Astrocyte of the spinal cord (primary cell): ENCODE measurements at regions not wholly inside any gene's neighbourhood (a gene's known extent, or its start where the extent isn't known, plus 50 kb on each side); places are given as distances from the start of the nearest gene placed in this dataset.
"Not testable (repeated sequence)": the region's sequence is repeated elsewhere in the genome, so short reads cannot be mapped to it uniquely, and the experiment has no call there.

Experiments
- DNase-seq: peaks from one replicate; pipeline ENCODE4 v3.0.0; 2011; ENCODE audit warnings: low read depth, low spot score
- H3K4me3 ChIP-seq: 2 replicates; pipeline ENCODE4 v1.5.1; 2011; ENCODE audit warnings: low read depth, mild to moderate bottlenecking, low read length, moderate library complexity
- in situ Hi-C: cut with HindIII; loops from 2 replicates; pipeline ENCODE4 v1.10.0; 2017; ENCODE audit warnings: low sequenced_read_pairs
- TF ChIP-seq, protein P1 (sequence below): IDR thresholded peaks from 2 replicates; pipeline ENCODE4 v1.5.1; 2012; ENCODE audit warnings: low read depth, mild to moderate bottlenecking, low read length, inconsistent platforms

DNA sequence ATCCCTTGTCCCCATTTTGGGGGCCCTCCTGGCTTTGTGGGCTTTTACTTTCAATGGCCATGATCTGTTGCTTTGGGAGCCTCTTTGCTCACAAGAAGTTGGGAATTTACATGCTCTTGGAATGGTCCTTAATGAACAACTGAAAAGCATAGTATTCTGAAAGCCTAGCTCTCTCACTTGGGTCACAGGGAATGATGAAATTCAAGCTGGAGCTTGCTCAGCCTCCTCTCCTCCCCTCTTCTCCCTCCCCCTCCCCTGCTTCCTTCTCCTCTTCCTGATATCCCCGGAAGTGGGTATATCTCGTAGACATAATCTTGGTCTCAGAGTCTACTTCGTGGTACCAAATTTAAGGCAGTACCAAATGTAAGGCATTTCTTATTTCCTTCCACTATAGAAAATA is 400.6 kb upstream of the NR3C2 start:
- DNase-seq, result no peak
- TF ChIP-seq, protein P1, sequence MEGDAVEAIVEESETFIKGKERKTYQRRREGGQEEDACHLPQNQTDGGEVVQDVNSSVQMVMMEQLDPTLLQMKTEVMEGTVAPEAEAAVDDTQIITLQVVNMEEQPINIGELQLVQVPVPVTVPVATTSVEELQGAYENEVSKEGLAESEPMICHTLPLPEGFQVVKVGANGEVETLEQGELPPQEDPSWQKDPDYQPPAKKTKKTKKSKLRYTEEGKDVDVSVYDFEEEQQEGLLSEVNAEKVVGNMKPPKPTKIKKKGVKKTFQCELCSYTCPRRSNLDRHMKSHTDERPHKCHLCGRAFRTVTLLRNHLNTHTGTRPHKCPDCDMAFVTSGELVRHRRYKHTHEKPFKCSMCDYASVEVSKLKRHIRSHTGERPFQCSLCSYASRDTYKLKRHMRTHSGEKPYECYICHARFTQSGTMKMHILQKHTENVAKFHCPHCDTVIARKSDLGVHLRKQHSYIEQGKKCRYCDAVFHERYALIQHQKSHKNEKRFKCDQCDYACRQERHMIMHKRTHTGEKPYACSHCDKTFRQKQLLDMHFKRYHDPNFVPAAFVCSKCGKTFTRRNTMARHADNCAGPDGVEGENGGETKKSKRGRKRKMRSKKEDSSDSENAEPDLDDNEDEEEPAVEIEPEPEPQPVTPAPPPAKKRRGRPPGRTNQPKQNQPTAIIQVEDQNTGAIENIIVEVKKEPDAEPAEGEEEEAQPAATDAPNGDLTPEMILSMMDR, result no peak
- no peak overlapping the region for H3K4me3 ChIP-seq
- in situ Hi-C loops, result no loop called here

DNA sequence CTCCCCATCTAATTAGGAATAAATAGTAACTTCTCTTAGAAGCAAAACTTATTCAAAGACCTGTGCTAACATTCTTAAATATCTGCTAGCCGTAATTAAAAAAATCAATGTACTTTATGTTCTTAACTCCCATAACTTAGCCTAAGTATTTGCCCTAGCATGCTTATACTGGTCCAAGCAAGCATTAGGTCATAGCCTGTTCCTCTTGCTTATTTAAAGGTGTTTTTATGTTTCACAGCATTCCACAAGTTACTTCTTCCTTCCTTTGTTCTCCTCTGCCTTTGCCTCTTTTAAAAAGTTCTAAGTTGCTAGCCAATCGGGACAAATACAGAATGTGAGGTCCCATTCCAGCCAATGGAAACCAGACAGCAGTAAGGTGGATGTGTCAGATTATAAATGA is 395.4 kb upstream of the NR3C2 start:
- in situ Hi-C loops, H3K4me3 ChIP-seq, DNase-seq: not testable (repeated sequence)

DNA sequence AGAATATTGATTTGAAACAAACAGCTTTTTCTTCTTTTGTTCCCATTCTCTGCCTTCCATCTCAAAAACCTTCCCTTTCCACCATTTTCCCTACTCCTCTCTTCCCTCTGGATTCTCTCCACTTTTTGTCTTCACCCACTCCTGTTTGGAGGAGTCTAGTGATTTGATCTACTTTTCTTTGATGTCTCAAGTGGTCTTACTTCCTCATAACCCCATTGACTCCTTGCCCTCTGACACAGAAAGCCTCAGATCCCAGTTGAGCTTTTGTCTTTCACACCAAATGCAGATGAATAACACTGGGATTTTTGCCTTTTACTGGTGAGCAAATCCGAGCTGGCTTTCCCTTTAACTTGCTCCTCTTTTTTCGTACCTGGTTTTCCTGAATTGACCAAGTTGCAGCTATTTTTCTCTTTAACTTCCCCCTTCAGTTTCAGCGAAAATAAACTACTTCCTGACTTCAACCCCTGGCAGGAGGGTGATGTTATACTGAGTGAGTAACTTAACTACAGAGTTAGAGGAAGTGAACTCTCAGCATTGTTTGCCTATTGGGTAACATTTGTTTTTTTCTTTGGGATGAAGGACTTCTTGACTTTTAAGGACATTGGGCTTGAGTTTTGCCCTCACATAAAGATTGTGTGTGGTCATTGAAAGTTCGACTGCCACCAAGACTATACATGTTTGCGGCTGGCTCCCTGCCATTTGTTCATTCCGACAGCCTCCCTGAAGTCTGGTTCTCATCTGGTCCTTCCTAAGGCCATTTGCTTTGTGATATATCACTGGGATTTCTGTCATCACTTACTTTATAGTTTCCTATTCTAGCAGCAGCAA is 392.8 kb upstream of the NR3C2 start:
- in situ Hi-C loops, result no loop called here
- TF ChIP-seq, protein P1, result no peak
- H3K4me3 ChIP-seq, result no peak overlapping the region
- DNase-seq, result peak; percentile 36

DNA sequence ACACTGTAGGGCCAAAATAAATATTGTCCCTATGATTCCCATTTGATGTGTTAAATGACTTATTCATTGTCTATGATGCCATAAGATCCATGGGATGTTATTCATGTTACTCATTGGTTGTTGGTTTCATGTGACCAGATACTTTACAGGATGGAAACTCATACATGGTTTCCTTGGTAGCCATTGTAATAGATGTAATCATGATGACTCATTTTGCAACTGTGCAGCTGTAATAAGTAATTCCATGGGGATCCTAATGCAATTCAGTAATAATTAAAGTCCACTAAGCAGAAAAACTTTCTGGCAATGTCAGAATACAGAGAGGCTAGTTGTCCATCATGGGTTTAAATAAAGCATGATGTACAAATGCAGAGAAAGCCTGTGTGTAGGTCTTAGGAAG is 389.7 kb upstream of the NR3C2 start:
- in situ Hi-C loops, result no loop called here
- no peak overlapping the region for H3K4me3 ChIP-seq
- DNase-seq, result peak; percentile 89
- TF ChIP-seq, protein P1, result no peak

DNA sequence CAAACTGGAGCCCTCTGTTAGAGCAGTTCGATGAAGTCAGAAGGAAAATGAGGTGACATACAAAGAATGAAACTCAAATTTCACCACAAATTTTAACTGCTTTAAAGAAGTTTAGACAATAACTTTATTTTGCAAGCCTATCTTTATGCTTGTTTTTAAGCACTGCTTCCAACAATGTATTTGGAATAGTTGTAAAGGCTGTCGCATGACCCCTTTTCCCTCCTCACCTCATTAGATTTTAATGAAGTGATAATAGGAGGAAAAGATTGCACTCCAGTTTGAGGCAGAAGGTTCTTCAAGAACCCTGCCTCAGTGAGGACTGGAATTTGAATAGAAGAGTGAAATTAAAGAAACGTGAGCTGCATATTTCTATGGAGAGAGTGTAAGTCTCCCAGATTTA is 386.1 kb upstream of the NR3C2 start:
- no peak for DNase-seq
- in situ Hi-C loops, result no loop called here
- TF ChIP-seq, protein P1, result no peak
- H3K4me3 ChIP-seq, result no peak overlapping the region

DNA sequence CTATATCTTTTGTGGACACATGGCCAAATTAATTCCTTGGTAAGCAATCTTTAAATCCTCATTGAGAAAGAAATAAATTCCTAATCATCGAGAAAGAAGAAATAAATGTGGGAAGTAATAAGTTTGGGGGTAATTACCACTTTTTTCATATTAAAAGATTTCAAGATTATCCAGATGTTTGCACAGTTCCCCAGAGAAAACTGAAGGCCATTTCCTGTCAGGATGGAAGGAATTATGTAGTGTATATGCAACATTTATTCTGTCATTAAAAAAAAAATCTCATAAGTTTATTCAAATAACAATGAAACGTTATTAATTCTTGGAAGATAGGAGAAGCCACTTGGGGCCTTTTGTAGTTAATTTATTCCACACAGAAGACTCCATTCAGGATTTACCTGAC is 385.6 kb upstream of the NR3C2 start:
- TF ChIP-seq, protein P1, result no peak
- DNase-seq, result no peak
- no peak overlapping the region for H3K4me3 ChIP-seq
- in situ Hi-C loops, result no loop called here

DNA sequence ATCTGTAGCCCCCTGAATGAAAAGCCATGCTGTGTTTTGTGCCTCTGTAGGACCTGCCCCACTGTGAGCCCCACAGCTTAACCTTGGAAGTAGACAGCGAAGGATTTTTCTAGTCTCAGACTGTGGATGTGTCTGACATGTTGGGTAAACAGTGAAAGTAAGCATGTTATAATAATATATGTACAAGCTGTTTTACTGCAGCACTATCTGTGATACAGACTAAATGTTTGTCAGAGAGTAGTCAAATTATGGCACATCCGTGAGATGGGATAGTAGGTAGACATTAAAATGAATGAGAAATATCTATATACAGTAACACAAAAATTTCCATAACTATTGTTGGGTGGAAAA is 381.2 kb upstream of the NR3C2 start:
- no peak overlapping the region for H3K4me3 ChIP-seq
- in situ Hi-C loops, result no loop called here
- no peak for DNase-seq
- TF ChIP-seq, protein P1, result no peak
